GM18907 (cell line): ENCODE measurements at regions not wholly inside any gene's neighbourhood (a gene's known extent, or its start where the extent isn't known, plus 50 kb on each side); places are given as distances from the start of the nearest gene placed in this dataset.

Experiments
- ATAC-seq: cut with Tn5 transposase; IDR thresholded peaks from one replicate; pipeline ENCODE4 v1.9.1; 2021; ENCODE audit warnings: mild to moderate bottlenecking, moderate library complexity; ENCODE audit not compliant: unreplicated experiment

DNA sequence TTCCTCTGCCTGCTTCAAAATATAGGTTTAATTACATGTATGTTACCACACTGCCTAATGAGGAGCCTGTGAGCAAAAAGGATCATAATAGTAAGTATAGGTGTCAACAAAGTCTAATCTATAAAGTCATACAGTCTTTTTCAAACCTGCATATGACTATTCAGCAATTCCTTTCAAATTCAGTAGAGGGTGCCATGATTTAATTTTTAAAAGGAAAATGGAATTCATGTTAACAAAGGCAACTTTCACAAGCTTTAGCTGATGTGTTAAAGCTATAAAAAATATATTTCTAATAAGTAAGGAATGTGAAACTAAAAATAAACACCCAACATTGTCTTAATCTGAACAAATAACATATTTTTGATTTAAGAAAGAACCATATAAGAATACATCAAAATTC, 52.1 kb downstream of the MPP7 start:
- ATAC-seq: no peak

DNA sequence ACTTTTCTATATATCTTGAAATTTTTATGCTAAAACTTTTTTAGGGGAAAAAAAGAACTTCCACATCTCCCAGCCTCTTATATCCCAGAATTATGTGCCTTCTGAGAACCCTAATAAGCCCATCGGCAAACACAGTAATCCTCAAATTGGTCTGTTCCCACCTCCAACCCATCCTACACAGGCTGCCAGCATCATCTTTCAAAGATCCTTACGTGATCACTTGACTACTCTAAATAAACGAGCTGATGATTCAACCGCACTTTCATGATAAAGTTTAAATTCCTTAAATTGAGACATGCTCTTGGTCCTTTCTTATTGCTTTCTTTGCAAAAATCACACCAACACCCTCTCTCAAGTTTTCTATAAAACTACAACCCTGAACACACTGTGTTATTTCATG, 52.5 kb downstream of the MPP7 start:
- ATAC-seq: no peak

DNA sequence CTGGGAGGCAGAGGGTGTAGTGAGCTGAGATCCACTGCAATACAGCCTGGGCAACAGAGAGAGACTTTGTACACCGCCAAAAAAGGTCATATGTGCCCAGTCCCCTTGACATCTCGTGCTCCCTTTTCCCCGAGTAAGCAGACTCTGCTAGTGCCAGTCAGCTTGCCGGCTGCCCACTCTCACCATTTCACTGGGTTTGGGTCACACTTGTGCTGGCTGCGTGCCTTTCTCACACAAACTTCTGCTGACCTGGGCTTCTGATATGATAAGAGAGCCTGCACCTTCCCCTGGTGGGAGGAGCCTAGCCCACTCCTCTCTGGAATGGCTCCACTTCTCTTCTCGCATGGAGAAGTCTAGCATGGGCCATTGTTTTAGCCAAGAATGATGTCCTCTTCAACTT, 53.4 kb downstream of the MPP7 start:
- ATAC-seq: no peak

GRCh38 chr10:28248092-28248491, 54.8 kb downstream of the MPP7 start:
- peak; percentile 53 for ATAC-seq

- no peak for ATAC-seq
Measured at GRCh38 chr10:28246023-28246422, 56.8 kb downstream of the MPP7 start.

GRCh38 chr10:28243923-28244322, 58.9 kb downstream of the MPP7 start:
- ATAC-seq: no peak

DNA sequence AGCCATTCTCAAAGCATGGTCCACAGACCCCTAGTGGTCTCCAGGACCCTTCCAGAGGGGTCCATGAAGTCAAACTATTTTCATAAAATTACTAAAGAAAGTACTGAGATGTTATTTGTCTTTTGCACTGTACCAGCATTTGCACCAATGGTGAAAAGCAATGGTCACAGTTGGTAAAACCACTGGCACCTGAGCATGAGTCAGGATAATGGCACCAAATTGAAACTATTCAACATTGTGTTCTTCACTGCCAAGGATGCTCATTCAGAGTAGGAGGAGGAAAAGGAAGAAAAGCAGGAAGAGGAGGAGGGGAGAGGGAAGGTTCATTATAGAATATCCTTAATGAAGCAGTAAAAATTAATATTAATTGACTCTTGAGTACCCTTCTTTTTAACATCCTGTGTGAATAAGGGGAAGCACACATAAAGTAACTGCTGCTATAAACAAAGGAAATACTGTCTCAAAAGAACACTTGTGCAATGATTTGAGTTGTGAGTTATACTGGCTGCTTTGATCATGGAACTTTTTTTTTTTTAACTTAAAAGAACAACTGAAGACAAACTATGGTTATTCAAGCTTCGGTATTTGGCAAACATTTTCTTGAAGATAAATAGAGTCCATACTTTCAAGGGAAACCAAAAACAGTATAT, 60.2 kb downstream of the MPP7 start:
- ATAC-seq: no peak

DNA sequence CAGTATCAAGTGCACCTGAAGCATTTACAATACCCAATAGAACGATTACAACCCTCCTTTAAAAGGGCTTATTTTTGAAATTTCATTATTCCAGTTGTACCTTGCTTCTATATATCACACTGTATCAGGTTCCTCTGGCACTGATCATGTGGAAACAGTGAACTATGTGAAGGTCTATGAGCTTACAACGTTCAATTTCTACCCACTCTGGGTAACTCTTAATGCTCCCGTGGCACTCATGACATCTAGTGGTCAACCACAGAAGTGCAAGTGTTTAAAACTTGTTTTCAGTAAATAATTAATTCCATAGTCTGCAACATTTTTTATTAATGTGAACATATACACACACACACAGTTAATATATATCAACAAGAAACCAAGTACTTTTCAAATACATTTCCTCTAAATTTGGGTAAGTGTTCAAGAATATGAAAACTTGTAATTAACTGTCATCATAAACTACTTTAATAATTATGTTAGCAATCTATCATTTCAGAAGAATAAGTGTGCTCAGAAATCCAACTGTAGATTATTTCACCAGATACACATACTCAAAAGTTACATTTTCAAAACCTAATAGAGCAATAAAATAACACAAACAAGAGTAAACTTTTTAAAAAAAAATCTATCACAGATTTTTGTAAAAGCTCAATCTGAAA, 61.0 kb downstream of the MPP7 start:
- peak; percentile 72 for ATAC-seq

DNA sequence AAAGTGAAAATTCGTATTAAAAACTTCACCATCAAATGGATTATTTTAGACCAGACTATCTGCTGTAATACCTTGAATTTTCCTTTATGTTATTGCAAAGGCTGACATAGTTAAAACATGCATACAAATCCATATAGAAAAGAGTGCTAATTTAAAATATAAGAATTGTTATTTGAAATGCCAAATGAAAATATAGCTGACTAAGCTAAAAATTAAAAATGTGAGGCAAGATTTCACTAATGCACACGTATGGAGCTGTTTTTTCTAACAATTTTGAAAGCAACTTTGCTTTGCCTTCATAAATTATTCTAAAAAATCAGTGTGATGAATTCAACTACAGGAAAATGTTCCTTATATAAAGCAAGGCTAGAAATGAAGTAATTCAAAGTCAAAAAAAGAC, 62.5 kb downstream of the MPP7 start:
- no peak for ATAC-seq

- no peak for ATAC-seq
Measured at GRCh38 chr10:28236591-28236990, 66.3 kb downstream of the MPP7 start.

DNA sequence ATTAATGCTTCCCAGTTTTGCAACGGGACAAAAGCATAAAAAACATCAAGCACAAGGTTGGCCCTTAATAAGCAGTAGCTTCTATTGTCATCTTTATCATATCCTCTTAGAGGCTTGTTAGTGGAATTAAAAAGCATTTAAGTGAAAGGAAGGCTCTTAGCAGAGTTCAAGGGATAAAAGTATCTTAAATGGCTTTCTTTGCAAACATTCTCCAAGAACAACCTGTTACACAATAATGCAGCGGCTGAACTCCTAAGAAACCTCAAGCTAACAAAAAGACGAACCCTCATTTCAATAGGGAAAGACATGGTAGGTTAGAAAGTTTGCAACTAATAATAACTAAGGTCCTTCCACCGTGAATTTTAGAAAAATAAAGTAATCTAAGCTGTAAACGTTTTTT, 82.1 kb downstream of the MPP7 start:
- no peak for ATAC-seq

- no peak for ATAC-seq
Measured at GRCh38 chr10:28219251-28219650, 83.6 kb downstream of the MPP7 start.

DNA sequence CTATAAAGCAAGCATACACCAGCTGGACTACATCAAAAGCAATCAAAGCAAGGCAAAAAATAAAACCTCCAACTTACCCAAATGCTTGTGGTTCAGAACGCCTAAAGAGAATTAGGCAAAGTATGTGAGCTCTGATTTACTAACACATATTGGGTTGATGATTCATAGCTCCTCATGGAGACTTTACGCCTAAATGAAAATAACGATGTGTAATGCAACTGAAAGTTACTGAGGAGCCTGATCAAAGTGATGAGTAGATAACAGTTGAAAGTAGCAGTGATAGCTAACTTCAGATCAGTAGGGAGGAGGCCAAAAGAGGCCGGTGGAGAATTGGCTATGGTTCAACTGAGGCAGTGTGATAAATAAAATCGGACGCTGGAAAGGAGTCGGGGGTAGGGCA, 85.0 kb downstream of the MPP7 start:
- no peak for ATAC-seq

- ATAC-seq: no peak
Measured at GRCh38 chr10:28215930-28216329, 86.9 kb downstream of the MPP7 start.

DNA sequence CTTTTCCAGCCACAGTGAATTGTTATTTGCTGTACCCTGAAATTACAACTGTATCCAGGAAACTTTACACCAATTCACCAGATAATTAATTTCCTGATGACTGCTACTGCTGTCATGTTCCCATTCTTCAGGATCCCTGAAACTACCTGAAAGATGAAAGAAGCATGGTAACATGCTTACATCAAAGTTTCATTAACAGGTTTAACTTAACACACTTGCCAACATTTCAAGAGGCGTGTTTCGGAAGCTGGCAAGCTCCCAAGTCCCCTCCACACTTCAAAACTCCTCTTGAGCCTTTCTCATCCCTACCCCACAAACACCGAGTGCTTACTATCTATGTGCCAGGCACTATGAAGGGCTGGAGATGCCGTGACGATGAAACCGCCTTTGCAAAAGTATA, 88.6 kb downstream of the MPP7 start:
- ATAC-seq: no peak

GRCh38 chr10:28211759-28212158, 91.1 kb downstream of the MPP7 start:
- no peak for ATAC-seq

DNA sequence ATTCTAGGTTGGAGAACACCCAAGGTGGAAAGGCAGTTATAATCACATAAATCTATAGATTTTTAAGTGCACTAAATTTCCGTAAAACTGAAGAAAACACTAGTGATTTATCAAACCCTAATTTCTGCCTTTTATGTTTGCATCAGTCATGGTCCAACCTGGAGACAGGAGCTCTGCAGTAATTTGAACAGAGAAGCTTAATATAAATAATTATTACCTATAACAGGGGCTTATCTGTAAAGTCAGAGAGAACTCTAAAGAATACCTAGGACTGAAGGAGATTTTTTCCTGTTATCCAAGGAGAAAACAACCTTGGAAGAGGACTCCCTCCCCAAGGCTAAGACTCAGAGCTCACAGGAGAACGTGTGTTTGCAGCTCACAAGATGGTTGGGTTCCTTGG, 95.1 kb downstream of the MPP7 start:
- no peak for ATAC-seq

DNA sequence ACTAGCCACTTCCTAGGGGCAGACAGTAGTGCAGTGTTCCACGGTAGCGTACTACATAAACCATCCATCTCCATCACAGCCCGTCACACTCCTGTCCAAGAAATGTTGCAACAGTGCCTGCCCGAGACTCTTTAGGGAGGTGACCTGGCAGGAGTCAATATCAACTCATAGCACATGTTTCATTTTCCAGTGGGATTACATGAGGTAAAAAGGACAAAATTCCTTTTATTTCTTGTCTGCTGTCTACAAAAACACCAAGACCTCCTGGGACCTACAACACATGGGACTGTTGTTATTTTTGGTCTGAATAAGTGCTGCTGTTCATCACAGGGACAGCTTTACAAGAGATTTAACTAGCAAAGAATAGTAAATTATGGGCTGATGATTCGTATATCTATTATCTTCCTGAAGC, 99.9 kb downstream of the MPP7 start:
- ATAC-seq: no peak

DNA sequence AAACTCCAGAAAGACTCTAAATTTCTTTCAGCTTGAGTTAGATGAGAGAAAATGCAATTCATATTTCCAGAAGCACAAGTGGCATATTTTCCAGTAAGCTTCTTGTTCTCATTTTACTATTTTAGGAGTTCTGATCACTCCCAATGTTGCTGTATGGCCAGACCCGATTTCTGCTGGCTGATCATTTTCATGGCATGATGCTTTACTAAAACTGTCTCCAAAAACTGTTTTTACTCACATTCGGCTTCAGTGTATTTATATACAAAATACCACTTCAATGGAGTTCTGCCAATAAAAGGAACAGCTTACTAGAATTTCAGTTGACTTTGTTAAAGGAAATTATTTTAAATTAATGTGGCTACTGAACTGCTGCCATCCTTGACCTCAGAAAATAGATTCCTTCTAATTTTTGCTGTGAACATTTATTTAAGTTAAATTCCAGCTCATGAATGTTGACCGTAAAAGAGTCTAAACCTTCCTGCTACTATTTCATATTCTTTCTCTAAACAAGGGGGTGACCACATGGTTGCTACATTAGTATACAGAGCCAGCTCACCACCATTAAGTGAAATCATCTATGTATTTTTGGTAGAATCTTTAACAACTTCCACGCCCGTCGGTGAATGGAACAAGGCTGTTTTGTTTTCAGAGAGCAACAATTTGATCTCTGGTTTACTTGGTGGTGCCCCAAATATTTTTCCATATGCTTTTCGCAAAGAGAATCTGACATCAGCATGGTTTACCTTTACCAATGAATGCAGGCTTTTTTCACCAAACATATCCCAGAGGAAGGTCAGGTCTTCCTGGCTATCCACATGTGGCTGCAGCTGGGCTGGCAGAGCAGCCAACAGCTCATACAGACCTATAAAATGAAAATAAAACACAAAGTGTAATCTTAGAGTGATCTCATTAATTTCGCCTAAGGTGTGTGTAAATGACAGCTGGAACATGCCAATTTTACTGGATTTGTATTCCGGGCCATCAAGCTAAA, 101.2 kb downstream of the MPP7 start:
- no peak for ATAC-seq

DNA sequence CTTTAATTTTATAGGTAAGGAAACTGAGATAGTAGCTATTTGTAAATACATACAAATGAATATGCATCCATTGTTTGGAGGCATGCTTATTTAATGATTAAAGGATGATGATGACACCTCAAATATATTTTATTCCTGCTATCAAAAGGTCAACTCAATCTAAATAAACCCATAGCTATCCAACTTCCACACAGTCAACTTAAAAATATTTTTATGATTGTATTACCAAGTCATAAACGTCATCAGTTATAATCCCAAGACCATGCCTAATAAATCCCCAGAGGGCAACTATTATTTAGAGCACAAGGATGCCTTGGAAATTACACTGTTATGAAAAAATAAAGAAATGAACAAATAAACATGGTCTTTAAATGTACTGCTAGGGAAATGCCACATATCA, 102.1 kb downstream of the MPP7 start:
- no peak for ATAC-seq

- no peak for ATAC-seq
Measured at GRCh38 chr10:28199941-28200340, 102.9 kb downstream of the MPP7 start.

GRCh38 chr10:28190196-28190595, 112.7 kb downstream of the MPP7 start:
- ATAC-seq: no peak
